ENCODE measurements at regions not wholly inside any gene's neighbourhood (a gene's known extent, or its start where the extent isn't known, plus 50 kb on each side); places are given as distances from the start of the nearest gene placed in this dataset.
A peak's percentile ranks its signal among the peaks of the same experiment; 100 is the strongest.

GRCh38 chr9:90300611-90301276, 341.9 kb downstream of the DIRAS2 start:
- DNase-seq: no peak

GRCh38 chr9:90301277-90301653, 341.4 kb downstream of the DIRAS2 start:
- peak; percentile 56 for DNase-seq

- DNase-seq: no peak
Measured at GRCh38 chr9:90303655-90304054, 339.0 kb downstream of the DIRAS2 start.

- no peak for DNase-seq
Measured at GRCh38 chr9:90306158-90306557, 336.5 kb downstream of the DIRAS2 start.

GRCh38 chr9:90307167-90307833, 335.3 kb downstream of the DIRAS2 start:
- no peak for DNase-seq

GRCh38 chr9:90307891-90308290, 334.7 kb downstream of the DIRAS2 start:
- no peak for DNase-seq

- no peak for DNase-seq
Measured at GRCh38 chr9:90308691-90309090, 333.9 kb downstream of the DIRAS2 start.

GRCh38 chr9:90309809-90310520, 332.7 kb downstream of the DIRAS2 start:
- no peak for DNase-seq

- DNase-seq: no peak
Measured at GRCh38 chr9:90310521-90310876, 332.1 kb downstream of the DIRAS2 start.

GRCh38 chr9:90311811-90312210, 330.8 kb downstream of the DIRAS2 start:
- DNase-seq: no peak

- no peak for DNase-seq
Measured at GRCh38 chr9:90322296-90322695, 320.3 kb downstream of the DIRAS2 start.

GRCh38 chr9:90325913-90326653, 316.5 kb downstream of the DIRAS2 start:
- DNase-seq: no peak

GRCh38 chr9:90330231-90330630, 312.4 kb downstream of the DIRAS2 start:
- no peak for DNase-seq

GRCh38 chr9:90331826-90332575, 310.6 kb downstream of the DIRAS2 start:
- DNase-seq: no peak

GRCh38 chr9:90333226-90333625, 309.4 kb downstream of the DIRAS2 start:
- DNase-seq: no peak

- DNase-seq: no peak
Measured at GRCh38 chr9:90340421-90340820, 302.2 kb downstream of the DIRAS2 start.

- no peak for DNase-seq
Measured at GRCh38 chr9:90342607-90343006, 300.0 kb downstream of the DIRAS2 start.

GRCh38 chr9:90343366-90343765, 299.3 kb downstream of the DIRAS2 start:
- no peak for DNase-seq

GRCh38 chr9:90343991-90344390, 298.6 kb downstream of the DIRAS2 start:
- DNase-seq: no peak

- no peak for DNase-seq
Measured at GRCh38 chr9:90365666-90366065, 277.0 kb downstream of the DIRAS2 start.

GRCh38 chr9:90368241-90368640, 274.4 kb downstream of the DIRAS2 start:
- no peak for DNase-seq

- DNase-seq: no peak
Measured at GRCh38 chr9:90368928-90369327, 273.7 kb downstream of the DIRAS2 start.

GRCh38 chr9:90379771-90380170, 262.9 kb downstream of the DIRAS2 start:
- DNase-seq: no peak

Data from amniotic stem cell (primary cell).